CD4-positive, alpha-beta T cell (primary cell): ENCODE measurements at regions not wholly inside any gene's neighbourhood (a gene's known extent, or its start where the extent isn't known, plus 50 kb on each side); places are given as distances from the start of the nearest gene placed in this dataset.

Experiments used
- ATAC-seq: fragments of 200-7000 bp; cut with Tn5 transposase; one replicate; pipeline ENCODE4 v1.10.0; 2022; ENCODE audit warnings: mild to moderate bottlenecking; ENCODE audit not compliant: poor library complexity
- CTCF ChIA-PET: fragments of 350-600 bp; sonication (Branson Sonifier 250); formaldehyde crosslinking; loops from one replicate; lab custom pipeline; 2021; ENCODE audit warnings: antibody characterized with exemption, inconsistent platforms; lab: Charles Lee
- POLR2A ChIA-PET: fragments of 350-600 bp; sonication (Branson Sonifier 250); formaldehyde crosslinking; loops from one replicate; lab custom pipeline; 2021; ENCODE audit warnings: antibody characterized with exemption, inconsistent platforms; lab: Charles Lee
- DNase-seq, 14 experiments: peaks; one replicate each; pipeline ENCODE4 v3.0.0-alpha.2; 2013 to 2020; ENCODE audit warnings: mixed read lengths in 2 of 14
- H3K27ac ChIP-seq, 2 donors: one replicate each; pipeline versions ENCODE4 v1.5.1 to v1.7.0; 2013; ENCODE audit warnings: low read length in 2 of 2, low read depth in 1 of 2, mild to moderate bottlenecking in 1 of 2
- H3K27me3 ChIP-seq, 2 experiments: 1 replicate in 1 of 2; 2 replicates in 1 of 2; pipeline versions ENCODE4 v1.6.1 to v1.7.0; 2013; ENCODE audit warnings: low read length in 2 of 2, control low read depth in 1 of 2, mild to moderate bottlenecking in 1 of 2, moderate library complexity in 1 of 2; ENCODE audit not compliant: insufficient read depth in 2 of 2, control insufficient read depth in 1 of 2
- H3K36me3 ChIP-seq: one replicate; pipeline ENCODE4 v1.6.1; 2013; ENCODE audit warnings: low read length, control low read depth; ENCODE audit not compliant: insufficient read depth
- H3K4me1 ChIP-seq: one replicate; pipeline ENCODE4 v1.6.1; 2013; ENCODE audit warnings: low read length, control low read depth; ENCODE audit not compliant: insufficient read depth
- H3K4me3 ChIP-seq: one replicate; pipeline ENCODE4 v1.5.1; 2013; ENCODE audit warnings: mild to moderate bottlenecking, low read length, moderate library complexity
- H3K9me3 ChIP-seq, 2 experiments: 1 replicate in 1 of 2; 2 replicates in 1 of 2; pipeline versions ENCODE4 v1.6.1 to v1.7.0; 2013; ENCODE audit warnings: low read length in 2 of 2, mild to moderate bottlenecking in 2 of 2, control low read depth in 1 of 2, moderate library complexity in 1 of 2; ENCODE audit not compliant: control insufficient read depth in 1 of 2, insufficient read depth in 1 of 2
- H3K27ac Mint-ChIP-seq: one replicate; pipeline ENCODE4 v1.8.0; 2020; ENCODE audit warnings: mixed read lengths
- H3K27me3 Mint-ChIP-seq: one replicate; pipeline ENCODE4 v1.8.0; 2021; ENCODE audit warnings: mixed read lengths
- H3K36me3 Mint-ChIP-seq: one replicate; pipeline ENCODE4 v1.8.0; 2021; ENCODE audit warnings: low read depth, mixed read lengths
- H3K4me1 Mint-ChIP-seq: one replicate; pipeline ENCODE4 v1.8.0; 2021; ENCODE audit warnings: low read depth, mixed read lengths
- H3K4me3 Mint-ChIP-seq: one replicate; pipeline ENCODE4 v1.8.0; 2020; ENCODE audit warnings: mild to moderate bottlenecking, mixed read lengths
- H3K9me3 Mint-ChIP-seq: one replicate; pipeline ENCODE4 v1.8.0; 2020; ENCODE audit warnings: mixed read lengths
- CTCF ChIP-seq: fragments of 200-600 bp; IDR thresholded peaks from one replicate; pipeline ENCODE4 v1.8.0; 2022; ENCODE audit warnings: antibody characterized with exemption, mild to moderate bottlenecking
- intact Hi-C, 2 experiments: fragments of 100-400 bp; cut with DNase I in 1 of 2; cut with micrococcal nuclease in 1 of 2; formaldehyde crosslinking; loops; one replicate each; pipeline versions ENCODE4 v1.15.1 to v1.9.0; 2023 to 2025; cut with DNase I, micrococcal nuclease

GRCh38 chr18:59049721-59050660 is 89.7 kb upstream of the SEC11C start:
- no peaks in the 10 kb centered on the region for H3K36me3 ChIP-seq
- ChIA-PET POLR2A (no interaction called here), CTCF (no interaction called here)
- intact Hi-C loops: no loop called here
- ATAC-seq (no peak), DNase-seq (no peak)
- H3K27me3 Mint-ChIP-seq: peaks cover 41% of the 10 kb centered on the region
- H3K4me1 Mint-ChIP-seq: no peaks in the 10 kb centered on the region
- no peak for TF ChIP-seq CTCF
- no peaks in the 10 kb centered on the region for H3K9me3 ChIP-seq
- H3K27ac ChIP-seq: no peak overlapping the region
- H3K36me3 Mint-ChIP-seq: no peaks in the 10 kb centered on the region
- no peaks in the 10 kb centered on the region for H3K4me1 ChIP-seq
- no peak overlapping the region for H3K4me3 Mint-ChIP-seq
- no peak overlapping the region for H3K4me3 ChIP-seq
- no peaks in the 10 kb centered on the region for H3K27me3 ChIP-seq
- H3K9me3 Mint-ChIP-seq: no peaks in the 10 kb centered on the region
- no peak overlapping the region for H3K27ac Mint-ChIP-seq

- ChIA-PET POLR2A (no interaction called here), CTCF (no interaction called here)
- TF ChIP-seq CTCF: no peak
- intact Hi-C loops: no loop called here
- H3K27me3 ChIP-seq: no peaks in the 10 kb centered on the region
- no peaks in the 10 kb centered on the region for H3K36me3 ChIP-seq
- H3K4me3 ChIP-seq: no peak overlapping the region
- Mint-ChIP-seq H3K27me3 (peaks cover 41% of the 10 kb centered on the region), H3K9me3 (no peaks in the 10 kb centered on the region), H3K27ac (no peak overlapping the region), H3K4me1 (no peaks in the 10 kb centered on the region), H3K4me3 (no peak overlapping the region), H3K36me3 (no peaks in the 10 kb centered on the region)
- no peak overlapping the region for H3K27ac ChIP-seq
- H3K4me1 ChIP-seq: no peaks in the 10 kb centered on the region
- DNase-seq (no peak), ATAC-seq (no peak)
- no peaks in the 10 kb centered on the region for H3K9me3 ChIP-seq
Observed at GRCh38 chr18:59050661-59051057, 89.0 kb upstream of the SEC11C start.

GRCh38 chr18:59051470-59052165 is 88.1 kb upstream of the SEC11C start:
- no peaks in the 10 kb centered on the region for H3K36me3 ChIP-seq
- Mint-ChIP-seq H3K36me3 (no peaks in the 10 kb centered on the region), H3K27ac (no peak overlapping the region), H3K9me3 (no peaks in the 10 kb centered on the region), H3K27me3 (peaks cover 41% of the 10 kb centered on the region), H3K4me1 (no peaks in the 10 kb centered on the region), H3K4me3 (no peak overlapping the region)
- CTCF ChIA-PET: no interaction called here
- no peak overlapping the region for H3K27ac ChIP-seq
- POLR2A ChIA-PET: no interaction called here
- TF ChIP-seq CTCF: no peak
- ATAC-seq (no peak), DNase-seq (no peak)
- intact Hi-C loops: no loop called here
- no peaks in the 10 kb centered on the region for H3K4me1 ChIP-seq
- no peaks in the 10 kb centered on the region for H3K27me3 ChIP-seq
- no peak overlapping the region for H3K4me3 ChIP-seq
- no peaks in the 10 kb centered on the region for H3K9me3 ChIP-seq
